Esophagus muscularis mucosa (tissue), 3 donors: ENCODE measurements at regions not wholly inside any gene's neighbourhood (a gene's known extent, or its start where the extent isn't known, plus 50 kb on each side); places are given as distances from the start of the nearest gene placed in this dataset.

Experiments
- CTCF ChIP-seq, 3 experiments: fragments of 200-600 bp in 2 of 3; fragments of 450-650 bp in 1 of 3; sonication (generic) in 2 of 3; IDR thresholded peaks; one replicate each; pipeline ENCODE4 v1.5.1; 2017 to 2019; ENCODE audit warnings: antibody characterized with exemption in 3 of 3, mild to moderate bottlenecking in 2 of 3, moderate library complexity in 1 of 3
- POLR2A ChIP-seq: fragments of 450-650 bp; IDR thresholded peaks from one replicate; pipeline ENCODE4 v1.6.1; 2017; ENCODE audit warnings: antibody characterized with exemption, moderate library complexity, mild to moderate bottlenecking, low read depth

DNA sequence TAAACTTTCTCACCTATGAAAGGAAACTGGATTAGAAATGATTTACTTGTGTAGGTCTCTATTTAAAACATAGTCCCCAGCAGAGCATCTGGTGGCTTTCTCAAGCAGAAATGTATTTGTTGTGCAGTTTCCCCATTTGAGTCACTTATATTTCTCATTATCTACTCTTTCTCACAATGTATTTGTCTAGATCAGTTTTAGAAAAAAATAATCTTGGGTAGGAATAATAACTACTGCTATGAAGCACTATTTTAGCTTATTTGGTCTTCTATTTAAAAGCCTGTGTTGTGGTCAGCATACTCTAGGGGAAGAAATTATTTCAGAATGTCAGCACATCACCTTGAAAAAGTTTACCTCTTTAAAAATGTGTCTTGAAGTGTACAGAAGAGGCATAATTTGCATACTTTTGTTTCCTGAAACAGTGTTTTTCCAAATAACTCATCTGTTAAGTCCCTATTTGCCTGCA is 60.9 kb upstream of the PRL start:
- TF ChIP-seq POLR2A, result no peak
- no peak for TF ChIP-seq CTCF (IDR thresholded peaks at IDR 0.05)
